K562 (cell line): ENCODE measurements at regions not wholly inside any gene's neighbourhood (a gene's known extent, or its start where the extent isn't known, plus 50 kb on each side); places are given as distances from the start of the nearest gene placed in this dataset.

ENCODE experiments used
- ATAC-seq: fragments of 200-7000 bp; cut with Tn5 transposase; 3 replicates; pipeline ENCODE4 v1.9.1; 2020; ENCODE audit warnings: moderate library complexity
- BruUV-seq: library from RNA; stranded (reverse); fragments of 400-500 nt; replicated peaks from 2 replicates; lab custom pipeline; 2021; lab: Mats Ljungman, UMichigan
- CTCF ChIA-PET: fragments of 300-600 bp; formaldehyde crosslinking; extraction: SDS; loops from one replicate; lab custom pipeline; 2021; ENCODE audit warnings: low intra/inter-chr PET ratio; lab: Yijun Ruan, JAX
- POLR2A ChIA-PET: fragments of 300-600, 350-650 bp; sonication (Branson Sonifier 250); formaldehyde crosslinking; extraction: SDS; loops from one replicate; lab custom pipeline; 2021; ENCODE audit warnings: antibody characterized with exemption, inconsistent platforms; lab: Yijun Ruan, JAX
- DNase-seq, 4 experiments: peaks; one replicate each; pipeline versions ENCODE4 v3.0.0 to v3.0.0-alpha.2; 2011 to 2018; ENCODE audit warnings: low spot score in 3 of 4, mixed read lengths in 3 of 4; ENCODE audit errors: extremely low read depth in 1 of 4
- FAIRE-seq: peaks from 2 replicates; lab custom pipeline; 2011; peaks lifted over from hg19 to GRCh38; lab: Jason Lieb, UNC
- H2AFZ ChIP-seq: 2 replicates; pipeline ENCODE4 v1.6.0; 2011; ENCODE audit warnings: low read depth, low read length, control low read depth, inconsistent platforms
- H3K27ac ChIP-seq: fragments of 200-600 bp; 3 replicates; pipeline ENCODE4 v1.8.0; 2011; ENCODE audit warnings: low read depth, mild to moderate bottlenecking, control low read depth, inconsistent platforms, low read length, moderate library complexity, mixed read lengths; ENCODE audit errors: extremely low read depth
- H3K27me3 ChIP-seq, 2 experiments: fragments of 300-600 bp in 1 of 2; 2 replicates in 1 of 2; 3 replicates in 1 of 2; pipeline versions ENCODE4 v1.6.0 to v1.8.0; 2011; ENCODE audit warnings: inconsistent platforms in 2 of 2, low read length in 2 of 2, mild to moderate bottlenecking in 1 of 2, mixed read lengths in 1 of 2, moderate library complexity in 1 of 2; ENCODE audit not compliant: control insufficient read depth in 2 of 2, insufficient read depth in 2 of 2
- H3K36me3 ChIP-seq: fragments of 300-600 bp; 3 replicates; pipeline ENCODE4 v1.8.0; 2011; ENCODE audit warnings: mild to moderate bottlenecking, low read length, inconsistent platforms; ENCODE audit not compliant: control insufficient read depth, insufficient read depth
- H3K4me1 ChIP-seq, 2 experiments: fragments of 200-600 bp in 1 of 2; replicated peaks in 1 of 2; 2 replicates in 1 of 2; 3 replicates in 1 of 2; pipeline versions ENCODE4 v1.5.1 to v1.8.0; 2011; ENCODE audit warnings: inconsistent platforms in 2 of 2, low read length in 2 of 2, mild to moderate bottlenecking in 1 of 2, mixed read lengths in 1 of 2, moderate library complexity in 1 of 2; ENCODE audit not compliant: control insufficient read depth in 2 of 2, insufficient read depth in 2 of 2
- H3K4me2 ChIP-seq: 2 replicates; pipeline ENCODE4 v1.6.1; 2011; ENCODE audit warnings: low read length, control low read depth, inconsistent platforms, mixed read lengths; ENCODE audit not compliant: insufficient read depth
- H3K4me3 ChIP-seq: fragments of 200-600 bp; sonication (generic), shearing (Covaris generic); 2 replicates; pipeline ENCODE4 v1.5.1; 2016; ENCODE audit warnings: control low read depth, inconsistent platforms
- H3K79me2 ChIP-seq: fragments of 200-600 bp; 3 replicates; pipeline ENCODE4 v1.8.0; 2011; ENCODE audit warnings: low read length, inconsistent platforms; ENCODE audit not compliant: control insufficient read depth, insufficient read depth
- H3K9ac ChIP-seq, 2 experiments: 2 replicates each; pipeline versions ENCODE4 v1.6.0 to v1.6.1; 2011; ENCODE audit warnings: low read depth in 2 of 2, low read length in 2 of 2, control low read depth in 1 of 2, inconsistent platforms in 1 of 2, mild to moderate bottlenecking in 1 of 2, mixed read lengths in 1 of 2; ENCODE audit not compliant: insufficient read depth in 1 of 2
- H3K9me1 ChIP-seq: one replicate; pipeline ENCODE4 v1.6.0; 2011; ENCODE audit warnings: inconsistent platforms, mild to moderate bottlenecking, low read length, moderate library complexity; ENCODE audit not compliant: control insufficient read depth, insufficient read depth
- H3K9me3 ChIP-seq: replicated peaks from 2 replicates; pipeline ENCODE4 v1.5.1; 2011; ENCODE audit warnings: low read depth, low read length, inconsistent platforms; ENCODE audit not compliant: control insufficient read depth, insufficient read depth
- H4K20me1 ChIP-seq: replicated peaks from 2 replicates; pipeline ENCODE4 v1.6.1; 2011; ENCODE audit warnings: low read length, inconsistent platforms, mixed read lengths; ENCODE audit not compliant: control insufficient read depth, insufficient read depth
- FOXK2 ChIP-seq, 2 experiments: fragments of 450-650 bp; IDR thresholded peaks in 1 of 2; conservative IDR thresholded peaks in 1 of 2; 2 replicates each; pipeline ENCODE4 v1.6.1; 2016; ENCODE audit warnings: low read depth in 2 of 2, mild to moderate bottlenecking in 1 of 2
- GATAD2A ChIP-seq: fragments of 450-650 bp; IDR thresholded peaks from 2 replicates; pipeline ENCODE4 v1.6.1; 2017
- HDAC1 ChIP-seq, 2 experiments: fragments of 450-650 bp; IDR thresholded peaks; 2 replicates each; pipeline ENCODE4 v1.6.1; 2016 to 2017; ENCODE audit warnings: inconsistent platforms in 1 of 2, mild to moderate bottlenecking in 1 of 2, moderate library complexity in 1 of 2
- HNRNPK ChIP-seq: fragments of 200-400 bp; formaldehyde crosslinking; IDR thresholded peaks from one replicate; pipeline ENCODE4 v1.6.1; 2018; ENCODE audit warnings: mild to moderate bottlenecking, low read depth, low read length; ENCODE audit not compliant: poor library complexity, severe bottlenecking
- MIER1 ChIP-seq: fragments of 450-650 bp; IDR thresholded peaks from 2 replicates; pipeline ENCODE4 v1.6.1; 2016; ENCODE audit warnings: antibody characterized with exemption, mild to moderate bottlenecking, low read depth
- NCOA4 ChIP-seq: fragments of 450-650 bp; IDR thresholded peaks from 2 replicates; pipeline ENCODE4 v1.6.1; 2018; ENCODE audit warnings: mild to moderate bottlenecking; ENCODE audit not compliant: partially characterized antibody
- NCOR1 ChIP-seq: fragments of 450-650 bp; IDR thresholded peaks from 2 replicates; pipeline ENCODE4 v1.6.1; 2016; ENCODE audit warnings: mild to moderate bottlenecking, moderate library complexity
- RAD21 ChIP-seq, 2 experiments: fragments of 250-450 bp in 1 of 2; fragments of 450-650 bp in 1 of 2; sonication (Bioruptor Pico) in 1 of 2; formaldehyde crosslinking in 1 of 2; IDR thresholded peaks in 1 of 2; conservative IDR thresholded peaks in 1 of 2; 2 replicates each; pipeline versions ENCODE4 v1.4.0 to v1.8.0; 2020 to 2022; ENCODE audit warnings: mild to moderate bottlenecking in 2 of 2, moderate library complexity in 1 of 2
- SMARCC2 ChIP-seq: fragments of 450-650 bp; IDR thresholded peaks from 2 replicates; pipeline ENCODE4 v1.6.1; 2017; ENCODE audit warnings: antibody characterized with exemption, moderate library complexity, mild to moderate bottlenecking, low read depth
- SRSF3 ChIP-seq: fragments of 200-400 bp; formaldehyde crosslinking; IDR thresholded peaks from 2 replicates; pipeline ENCODE4 v1.6.1; 2016; ENCODE audit warnings: mild to moderate bottlenecking, low read length, moderate library complexity; ENCODE audit not compliant: insufficient read depth
- ZBTB8A ChIP-seq: fragments of 450-650 bp; IDR thresholded peaks from 2 replicates; pipeline ENCODE4 v1.6.1; 2018; ENCODE audit warnings: mild to moderate bottlenecking, moderate library complexity; ENCODE audit not compliant: partially characterized antibody
- ZNF583 ChIP-seq: fragments of 250-450 bp; sonication (Bioruptor Pico); IDR thresholded peaks from 2 replicates; pipeline ENCODE4 v1.4.0; 2020
- WGBS: fragments of 100-300 bp; shearing (Covaris generic); methylation state at CpG from one replicate; pipeline ENCODE4 v1.1.6; 2016; ENCODE audit warnings: low coverage, mixed read lengths; ENCODE audit not compliant: insufficient coverage; ENCODE audit errors: missing lambda C conversion rate; 5-methylcytosine and 5-hydroxymethylcytosine counted together
- in situ Hi-C: fragments of 300-500 bp; cut with MboI; formaldehyde crosslinking; loops from 4 replicates; pipeline ENCODE4 v1.15.0; 2018; ENCODE audit warnings: inconsistent platforms, mixed read lengths
- intact Hi-C: fragments of 100-400 bp; cut with micrococcal nuclease; formaldehyde crosslinking; loops from 2 replicates; pipeline ENCODE4 v1.14.2; 2022
- TF ChIP-seq, protein P1 (sequence below): fragments of 250-450 bp; sonication (Bioruptor Pico); IDR thresholded peaks from 2 replicates; pipeline ENCODE4 v1.5.0; 2021; ENCODE audit warnings: mild to moderate bottlenecking, moderate library complexity

- no peaks in the 10 kb centered on the region for H3K79me2 ChIP-seq
- no peak overlapping the region for H3K9ac ChIP-seq
- DNase-seq, result no peak
- ChIA-PET POLR2A (no interaction called here), CTCF (no interaction called here)
- no peak overlapping the region for H3K4me3 ChIP-seq
- no peaks in the 10 kb centered on the region for H3K27me3 ChIP-seq
- no peaks in the 10 kb centered on the region for H4K20me1 ChIP-seq
- no peaks in the 10 kb centered on the region for H3K9me1 ChIP-seq
- no peak overlapping the region for H3K4me2 ChIP-seq
- in situ Hi-C loops, result no loop called here
- no peak overlapping the region for H2AFZ ChIP-seq
- H3K9me3 ChIP-seq, result no peaks in the 10 kb centered on the region
- no peaks in the 10 kb centered on the region for H3K36me3 ChIP-seq
- no peak for FAIRE-seq
- BruUV-seq, result no TSS peak
- no peak overlapping the region for H3K27ac ChIP-seq
- intact Hi-C loops, result no loop called here
- no peaks in the 10 kb centered on the region for H3K4me1 ChIP-seq
- WGBS, result 0% methylated on average over 3 of the region's 3 CpGs
- ATAC-seq, result no peak
- no peak for TF ChIP-seq ZNF583 (CRISPR knock-in tag)
Measured at GRCh38 chr13:109510013-109510412, 276.4 kb downstream of the IRS2 start.

- Histone ChIP-seq H3K36me3 (no peaks in the 10 kb centered on the region), H4K20me1 (no peaks in the 10 kb centered on the region), H3K4me3 (no peak overlapping the region), H3K9ac (no peak overlapping the region), H2AFZ (no peak overlapping the region), H3K9me3 (no peaks in the 10 kb centered on the region), H3K4me2 (no peak overlapping the region), H3K9me1 (no peaks in the 10 kb centered on the region), H3K27ac (no peak overlapping the region), H3K79me2 (no peaks in the 10 kb centered on the region), H3K27me3 (no peaks in the 10 kb centered on the region), H3K4me1 (no peaks in the 10 kb centered on the region)
- BruUV-seq, result no TSS peak
- intact Hi-C loops, result no loop called here
- ChIA-PET POLR2A (no interaction called here), CTCF (no interaction called here)
- DNase-seq (no peak), ATAC-seq (no peak), FAIRE-seq (no peak)
- in situ Hi-C loops, result no loop called here
- WGBS, result 3% methylated on average over 4 of the region's 4 CpGs
- TF ChIP-seq SMARCC2 (no peak), FOXK2 (conservative IDR thresholded peaks at IDR 0.05 in 1 of 2, IDR thresholded peaks at IDR 0.05 in 1 of 2; ENCODE audit: low read depth in 2 of 2) (no peak), MIER1 (no peak), RAD21 (CRISPR knock-in tag; conservative IDR thresholded peaks at IDR 0.05 in 1 of 2, IDR thresholded peaks at IDR 0.05 in 1 of 2) (no peak), NCOR1 (no peak), NCOA4 (no peak), ZBTB8A (no peak), GATAD2A (no peak), HDAC1 (IDR thresholded peaks at IDR 0.05) (no peak), HNRNPK (no peak), SRSF3 (no peak)
- TF ChIP-seq, protein P1, sequence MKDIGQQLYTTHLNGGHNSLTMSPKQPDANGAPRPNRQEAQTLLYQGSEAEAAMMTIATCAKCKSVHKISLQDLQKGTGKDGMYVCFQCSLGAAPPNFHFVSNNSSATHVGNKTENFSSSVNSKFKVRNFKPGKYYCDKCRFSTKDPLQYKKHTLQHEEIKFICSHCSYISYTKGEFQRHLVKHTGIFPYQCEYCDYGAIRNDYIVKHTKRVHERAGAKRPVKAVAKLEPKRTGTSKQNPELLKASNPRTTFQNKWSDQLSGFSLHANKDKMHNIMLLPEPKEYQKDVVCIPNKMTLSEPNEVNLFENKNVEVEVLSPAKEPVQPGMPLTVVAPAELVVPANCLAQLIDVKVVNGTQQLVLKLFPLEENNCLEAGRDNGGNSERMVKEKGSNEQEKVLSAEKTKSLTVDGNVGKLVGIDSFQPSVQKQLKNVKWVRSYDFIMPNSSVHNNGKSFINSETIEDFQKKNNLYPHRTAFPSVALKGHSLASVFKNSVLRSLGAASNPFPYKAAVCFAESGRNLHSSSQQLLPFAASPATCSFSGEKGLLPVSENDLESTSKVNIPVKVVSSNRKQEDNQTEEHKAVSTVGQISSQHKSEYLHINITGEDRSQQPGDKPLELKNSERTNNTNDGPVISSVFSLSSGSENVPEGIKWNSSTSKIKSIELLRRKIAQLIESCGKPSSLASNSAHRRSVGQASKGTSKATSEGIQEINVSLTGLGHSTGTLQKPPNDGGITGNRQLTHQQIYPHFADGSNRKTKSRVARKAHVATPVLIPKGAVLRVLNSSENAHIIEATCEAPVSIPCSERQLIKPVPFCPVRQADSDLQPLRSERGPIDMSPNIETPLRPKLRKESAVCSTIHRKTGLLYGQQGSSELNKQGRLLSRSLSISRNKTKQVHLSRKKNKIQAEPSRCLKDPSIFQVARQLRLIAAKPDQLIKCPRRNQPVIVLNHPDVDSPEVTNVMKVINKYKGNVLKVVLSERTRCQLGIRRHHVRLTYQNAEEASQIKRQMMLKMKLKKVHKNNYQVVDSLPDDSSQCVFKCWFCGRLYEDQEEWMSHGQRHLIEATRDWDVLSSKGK, result no peak
Measured at GRCh38 chr13:109509154-109509900, 277.1 kb downstream of the IRS2 start.
